Right renal cortex interstitium (tissue), 3 donors: ENCODE measurements at regions not wholly inside any gene's neighbourhood (a gene's known extent, or its start where the extent isn't known, plus 50 kb on each side); places are given as distances from the start of the nearest gene placed in this dataset.
"Not testable (repeated sequence)": the region's sequence is repeated elsewhere in the genome, so short reads cannot be mapped to it uniquely, and the experiment has no call there.

Experiments used
- DNase-seq, 3 donors: peaks; one replicate each; pipeline ENCODE4 v3.0.0-alpha.2; 2013; ENCODE audit warnings: low read depth in 3 of 3, low spot score in 2 of 3

DNA sequence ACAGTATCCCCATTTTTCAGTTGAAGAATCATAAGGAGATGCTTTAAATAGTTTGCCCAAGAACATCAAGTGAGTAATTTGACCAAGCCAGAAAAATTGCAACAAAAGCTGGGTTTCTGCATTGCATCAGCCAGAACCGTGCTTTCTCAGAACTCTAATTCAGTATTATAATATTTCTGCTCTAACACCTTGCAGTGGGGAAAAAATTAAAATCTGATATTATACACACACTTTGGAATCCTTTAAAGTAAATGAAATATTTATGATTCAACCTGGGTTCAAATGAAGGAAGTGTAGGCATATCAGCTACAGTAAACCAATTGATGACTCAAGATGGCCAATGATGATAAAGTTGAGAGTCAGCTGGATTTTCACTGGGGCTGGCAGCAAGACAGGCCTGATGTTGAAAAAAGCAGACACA lies 387.6 kb upstream of the ZFP42 start:
- no peak for DNase-seq

DNA sequence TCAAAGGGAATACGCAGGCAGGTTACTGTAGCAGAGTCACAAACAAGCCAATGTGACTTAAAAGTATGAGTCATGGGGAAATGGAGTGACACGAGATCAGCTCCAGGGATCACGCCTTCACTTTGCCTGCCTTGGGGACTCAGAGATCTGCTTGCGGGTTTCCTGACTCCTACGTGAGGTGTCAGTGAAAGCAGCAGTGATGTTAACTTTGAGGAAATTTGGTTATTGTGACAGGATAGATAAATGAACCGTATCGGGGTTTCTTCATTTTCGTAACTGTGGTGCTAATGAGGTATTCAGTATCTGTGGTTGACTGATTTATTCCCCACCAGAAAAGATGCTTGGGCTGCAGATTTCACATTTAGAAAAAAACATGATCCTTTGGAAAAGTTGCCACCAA lies 383.3 kb upstream of the ZFP42 start:
- DNase-seq: no peak

DNA sequence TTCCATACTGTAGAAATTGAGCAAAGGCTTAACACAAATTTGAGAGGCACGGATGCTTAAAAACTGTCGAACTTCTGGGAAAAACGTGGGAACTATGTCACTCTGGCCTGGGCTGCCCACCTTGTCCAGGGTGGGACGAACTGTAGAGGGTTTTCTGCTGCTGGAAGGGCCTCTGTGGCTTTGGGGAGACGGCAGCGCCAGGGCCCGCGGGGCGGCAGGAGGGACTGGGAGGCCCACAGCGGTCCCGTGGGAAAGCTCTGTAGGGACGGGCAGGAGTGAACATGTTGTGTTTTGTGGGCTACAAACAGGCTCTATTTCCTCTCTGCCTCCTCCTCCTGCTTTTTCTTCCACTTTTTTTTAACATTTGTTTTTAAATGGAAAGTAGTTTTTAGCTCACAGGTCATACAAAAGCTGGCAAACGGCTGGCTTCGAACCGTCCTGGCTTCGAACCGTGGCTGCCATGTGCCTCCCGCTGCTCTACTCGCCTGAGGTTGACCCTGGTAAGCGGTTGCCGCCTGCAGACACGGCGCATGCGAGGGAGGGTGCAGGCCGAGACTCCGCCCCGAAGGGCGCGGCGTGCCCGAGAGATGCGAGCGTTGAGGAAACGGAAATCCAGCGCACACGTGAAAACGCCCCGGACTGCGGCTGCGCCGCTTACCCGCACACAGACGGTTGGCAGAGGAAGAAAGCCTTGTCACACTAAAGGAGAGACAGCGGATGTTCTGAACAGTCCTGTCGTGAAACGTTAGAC lies 382.3 kb upstream of the ZFP42 start:
- DNase-seq: no peak

DNA sequence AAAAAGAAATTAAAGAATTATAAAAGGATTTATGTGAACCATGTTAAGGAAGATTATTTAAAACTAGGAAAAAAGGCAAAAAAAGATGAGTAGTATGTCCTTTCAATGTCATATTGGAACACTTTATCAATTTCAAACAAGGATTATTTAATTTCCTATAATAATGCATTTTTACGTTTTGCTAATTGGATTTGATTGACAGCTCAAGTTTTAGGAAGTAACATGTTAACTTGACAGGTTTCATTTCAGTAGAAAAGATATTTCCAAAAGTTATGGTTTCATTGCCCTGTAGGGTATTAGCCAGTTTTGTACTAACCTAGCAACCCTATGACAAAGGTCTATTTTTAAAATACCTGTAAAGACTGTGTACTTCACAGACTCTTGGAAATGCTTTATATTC lies 379.6 kb upstream of the ZFP42 start:
- DNase-seq: no peak

DNA sequence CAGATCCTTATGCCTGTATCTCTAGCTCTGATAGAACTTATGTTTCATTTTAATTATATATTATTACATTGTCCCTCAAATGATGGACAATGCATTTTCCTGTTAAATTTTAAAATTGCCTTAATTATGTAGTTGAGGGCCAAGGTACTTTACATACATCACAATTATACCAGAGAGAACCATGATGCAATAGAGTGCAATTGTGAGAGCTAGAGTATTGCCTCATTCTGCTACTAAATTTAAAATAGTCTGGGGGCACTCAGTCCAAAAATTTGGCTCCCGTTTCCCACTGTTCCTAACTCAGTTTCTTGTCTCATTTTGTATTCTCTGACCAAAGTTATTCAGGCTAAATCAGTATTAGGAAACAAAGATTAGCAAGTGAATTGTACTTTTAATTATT lies 378.5 kb upstream of the ZFP42 start:
- DNase-seq: no peak

DNA sequence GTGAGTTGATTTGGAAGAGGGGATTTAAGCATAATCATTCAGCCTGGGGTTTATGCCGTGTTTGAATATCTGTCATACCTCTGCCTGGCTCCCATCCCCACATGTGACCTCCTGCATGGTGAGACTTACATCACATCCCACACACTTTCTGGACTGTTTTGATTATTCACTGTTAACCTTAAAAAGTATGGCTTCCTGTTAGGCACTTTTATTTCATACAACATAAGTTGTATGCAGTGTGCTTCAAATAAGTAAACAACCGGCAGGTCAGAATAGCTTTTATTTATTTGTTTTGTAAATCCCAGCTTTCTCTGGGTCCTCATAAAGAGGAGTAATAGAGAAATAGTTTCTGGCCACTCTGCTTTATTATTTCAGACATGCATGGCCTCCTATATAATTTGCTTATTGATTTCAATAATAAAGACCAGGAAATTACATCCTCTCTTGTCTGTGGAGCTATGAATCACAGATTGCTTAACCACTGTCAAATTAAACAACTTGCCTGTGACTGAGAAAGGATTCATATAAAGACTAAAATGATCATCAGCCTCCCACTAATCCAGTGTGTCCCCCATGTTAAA lies 376.8 kb upstream of the ZFP42 start:
- DNase-seq: no peak

DNA sequence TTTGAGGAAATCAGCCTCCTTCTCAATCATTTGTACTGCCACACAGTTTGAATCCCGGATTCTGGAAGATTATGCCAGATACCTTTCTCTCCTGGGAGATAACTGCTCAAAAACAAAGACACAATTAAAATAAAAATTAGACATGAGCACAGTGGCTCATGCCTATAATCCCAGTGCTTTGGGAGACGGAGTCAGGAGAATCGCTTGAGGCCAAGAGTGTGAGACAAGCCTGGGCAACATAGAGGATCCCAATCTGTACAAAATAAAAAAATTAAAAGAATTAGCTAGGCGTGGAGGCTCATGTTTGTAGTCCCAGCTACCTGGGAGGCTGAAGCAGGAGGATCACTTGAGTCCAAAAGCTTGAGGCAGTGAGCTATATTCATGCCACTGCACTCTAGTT lies 376.3 kb upstream of the ZFP42 start:
- DNase-seq: no peak

DNA sequence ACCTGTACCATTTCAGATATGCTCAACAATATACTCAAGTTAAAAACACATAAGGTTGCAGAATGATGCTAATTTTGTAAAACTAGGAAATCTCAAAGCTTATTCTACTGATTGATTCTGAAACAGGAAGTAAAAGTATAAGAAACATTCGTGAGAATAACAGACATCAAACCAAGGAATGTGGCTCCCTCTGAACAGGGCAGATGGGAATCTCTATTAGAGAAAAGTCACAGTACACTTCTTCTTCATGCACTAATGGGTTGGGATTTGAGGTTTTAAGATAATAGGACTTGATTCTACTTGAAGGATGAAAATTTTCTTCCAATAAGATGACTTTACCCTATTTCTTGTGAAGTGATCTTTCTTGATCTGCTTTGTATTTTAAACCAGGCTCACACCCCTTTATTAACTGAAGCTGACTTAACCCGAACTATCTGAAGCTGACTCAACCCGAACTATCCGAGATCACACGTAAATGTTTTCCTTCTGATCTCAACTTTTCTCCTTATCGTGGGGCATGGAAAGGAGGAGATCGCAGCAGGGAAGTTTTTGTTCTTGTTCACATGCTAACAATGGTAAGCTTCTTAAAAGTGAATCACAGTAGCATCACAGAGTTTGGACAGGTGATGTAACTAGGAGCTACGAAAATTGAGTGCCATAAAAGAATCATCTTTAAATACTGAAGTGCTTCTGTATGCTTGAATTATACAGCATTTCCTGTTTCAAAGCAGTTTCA lies 363.1 kb upstream of the ZFP42 start:
- DNase-seq: no peak

DNA sequence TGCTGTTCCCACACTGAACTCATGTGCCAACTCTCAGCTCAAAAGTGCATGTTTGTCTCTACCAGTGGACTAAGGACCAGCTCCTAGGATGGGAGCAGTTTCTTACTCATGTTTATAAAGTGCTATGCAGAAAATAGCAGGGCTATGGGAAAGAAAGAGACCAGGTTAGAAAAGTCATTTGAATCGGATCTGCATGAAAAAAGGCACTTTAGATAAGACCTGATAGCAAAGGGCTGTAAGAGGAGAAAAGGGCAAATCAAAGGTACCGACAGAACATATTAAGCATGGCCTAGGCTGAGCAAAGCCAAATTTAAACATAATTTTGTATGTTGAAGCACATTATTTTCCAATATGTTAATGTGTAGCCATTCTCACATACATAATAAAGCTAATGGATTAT lies 362.3 kb upstream of the ZFP42 start:
- no peak for DNase-seq

DNA sequence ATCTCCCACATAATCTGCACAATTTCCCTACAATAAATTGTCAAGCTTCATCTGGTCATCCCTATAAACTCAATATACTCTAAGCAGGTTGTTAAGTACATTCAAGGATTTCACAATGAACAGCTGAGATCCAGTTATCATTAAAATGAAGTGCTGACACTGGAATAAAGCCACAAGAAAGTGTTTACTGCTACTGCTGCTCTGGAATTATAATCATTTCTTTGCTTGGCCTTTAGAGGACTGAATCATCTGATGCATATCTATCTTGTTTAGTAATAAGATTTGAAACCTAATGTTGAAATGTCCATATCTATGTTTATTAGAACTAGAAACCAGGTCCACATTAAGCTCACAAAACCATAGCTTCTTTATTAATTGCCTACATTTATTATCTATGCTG lies 338.6 kb upstream of the ZFP42 start:
- DNase-seq: no peak

DNA sequence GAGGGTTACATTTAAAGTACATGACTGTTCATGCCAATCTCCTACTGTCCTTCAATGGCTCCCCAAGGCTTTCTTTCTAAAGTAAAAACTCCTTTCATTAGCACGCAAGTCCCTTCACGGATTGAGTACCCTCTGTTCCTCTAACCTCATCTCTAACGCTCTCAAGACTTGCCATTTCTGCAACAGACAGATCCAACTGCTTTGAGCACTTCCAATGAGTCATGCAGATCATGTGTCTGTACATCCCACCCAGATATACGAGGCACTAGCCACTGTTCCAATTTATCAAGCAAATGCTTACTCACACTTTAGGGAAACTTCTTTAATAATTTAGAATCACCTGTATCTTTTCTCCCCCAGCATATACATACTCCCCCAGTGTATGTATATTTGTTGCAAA lies 332.5 kb upstream of the ZFP42 start:
- no peak for DNase-seq

DNA sequence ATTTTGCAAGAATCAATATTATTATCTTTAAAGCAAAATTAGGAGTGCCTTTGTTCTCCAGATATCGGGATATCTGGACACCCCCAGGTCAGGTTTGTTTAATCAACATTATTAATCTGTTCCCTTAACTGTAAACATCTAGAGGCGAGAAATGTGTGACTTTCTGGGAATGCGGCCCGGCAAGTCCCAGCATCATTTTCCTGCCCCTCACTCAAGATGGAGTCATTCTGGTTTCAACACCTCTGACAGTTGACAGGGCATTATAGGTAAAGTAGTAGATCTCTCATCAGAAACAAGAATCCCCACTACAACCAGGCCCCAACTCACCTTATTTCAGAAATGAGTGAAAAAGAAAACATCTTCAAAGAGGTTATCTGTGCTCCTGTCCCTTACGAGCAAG lies 331.6 kb upstream of the ZFP42 start:
- no peak for DNase-seq

DNA sequence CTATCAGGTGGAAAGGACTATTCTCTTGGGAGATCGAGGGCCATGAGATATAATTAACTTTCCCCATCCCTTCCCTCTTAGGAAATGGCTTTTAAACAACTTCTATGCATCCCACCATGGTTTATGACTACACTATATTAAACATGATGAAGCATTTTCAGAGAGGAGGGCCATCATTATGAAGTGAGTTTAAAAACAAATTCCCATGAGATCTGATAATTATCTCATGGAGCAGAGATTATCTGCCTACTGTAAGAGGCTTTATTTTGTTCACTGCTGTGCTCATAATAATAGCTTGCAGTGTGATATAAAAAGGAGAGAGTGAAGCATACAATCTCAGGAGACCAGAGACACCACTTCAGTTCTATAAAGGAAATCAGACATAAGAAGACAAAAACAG lies 330.5 kb upstream of the ZFP42 start:
- no peak for DNase-seq

DNA sequence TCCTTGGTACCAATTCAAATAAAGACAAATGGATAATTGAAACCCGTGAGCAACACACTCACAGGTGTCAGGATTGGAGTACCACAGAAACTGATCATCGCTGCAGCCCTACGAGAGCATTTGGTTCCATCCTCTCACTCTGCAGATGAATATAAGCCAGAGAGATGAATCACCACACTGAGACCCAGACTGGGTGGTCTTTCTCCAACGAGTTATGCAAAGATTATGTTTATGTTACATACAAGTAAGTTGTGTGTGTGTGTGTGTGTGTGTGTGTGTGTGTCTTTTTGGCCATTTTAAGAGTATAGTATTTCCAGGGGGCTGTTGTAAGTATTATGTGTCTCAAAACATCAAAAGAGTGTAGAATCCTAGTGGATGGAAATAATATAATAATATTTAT lies 329.5 kb upstream of the ZFP42 start:
- DNase-seq: no peak

DNA sequence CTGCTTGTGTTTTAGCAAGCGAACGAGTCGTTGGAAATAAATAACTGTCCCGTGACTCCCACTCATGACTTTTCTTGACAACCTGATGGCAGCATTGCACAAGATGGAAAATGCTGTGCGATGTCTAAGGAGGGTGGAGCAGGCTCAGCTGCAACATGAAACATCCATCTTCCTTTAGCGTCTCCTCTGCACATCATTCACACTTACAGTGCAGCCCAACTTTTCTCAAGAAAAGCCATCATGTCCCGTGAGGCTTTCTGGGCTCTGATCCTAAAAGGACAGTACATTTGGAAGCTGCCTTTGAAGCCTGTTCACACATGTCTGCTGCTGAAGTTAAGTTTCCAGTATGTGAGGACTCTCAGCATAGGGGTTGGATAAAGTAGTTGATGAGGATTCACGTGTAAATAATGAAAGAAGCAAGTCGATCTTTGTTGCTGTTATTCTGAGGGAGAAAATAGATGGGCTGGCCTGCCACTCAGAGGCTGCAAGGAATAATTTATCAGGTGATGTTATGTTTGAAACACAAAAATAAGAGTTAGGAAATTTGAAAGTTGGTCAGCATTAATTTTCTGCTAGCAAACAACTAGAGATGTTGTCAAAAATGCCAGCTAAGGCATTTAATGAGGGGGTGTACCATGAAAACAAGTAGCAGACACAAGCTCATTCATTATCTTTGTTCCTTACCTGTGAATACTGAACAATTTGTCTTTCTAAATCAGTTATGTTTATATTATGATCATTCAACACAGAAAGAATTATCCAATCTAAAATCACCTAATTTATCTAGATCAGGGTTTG lies 328.7 kb upstream of the ZFP42 start:
- DNase-seq: peak in 2 of 3 donors; percentile 13

DNA sequence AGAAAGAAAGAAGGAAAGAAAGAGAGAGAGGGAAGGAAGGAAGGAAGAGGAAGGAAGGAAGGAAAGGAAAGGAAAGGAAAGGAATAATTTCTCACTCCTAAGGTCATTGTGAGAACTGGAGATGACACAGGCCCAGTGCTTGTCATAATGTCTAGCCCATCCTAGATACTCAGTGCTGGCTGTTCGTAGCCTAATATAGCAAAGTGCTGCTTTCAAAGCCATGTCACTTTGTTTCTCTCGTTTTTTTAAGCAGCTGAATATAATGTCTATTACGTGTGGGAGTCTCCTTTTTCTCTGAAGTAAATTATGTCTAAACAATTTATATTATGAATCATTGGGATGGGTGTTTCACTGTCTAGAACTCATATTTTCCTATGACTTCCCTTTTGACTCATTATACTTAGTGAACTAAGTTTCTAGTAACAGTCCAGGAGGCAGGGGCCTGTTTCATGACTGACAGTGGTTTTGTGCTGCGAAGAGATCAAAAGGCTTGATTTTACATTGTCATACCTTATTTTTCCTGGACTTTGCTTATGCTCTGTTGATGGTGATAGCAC lies 327.0 kb upstream of the ZFP42 start:
- no peak for DNase-seq

DNA sequence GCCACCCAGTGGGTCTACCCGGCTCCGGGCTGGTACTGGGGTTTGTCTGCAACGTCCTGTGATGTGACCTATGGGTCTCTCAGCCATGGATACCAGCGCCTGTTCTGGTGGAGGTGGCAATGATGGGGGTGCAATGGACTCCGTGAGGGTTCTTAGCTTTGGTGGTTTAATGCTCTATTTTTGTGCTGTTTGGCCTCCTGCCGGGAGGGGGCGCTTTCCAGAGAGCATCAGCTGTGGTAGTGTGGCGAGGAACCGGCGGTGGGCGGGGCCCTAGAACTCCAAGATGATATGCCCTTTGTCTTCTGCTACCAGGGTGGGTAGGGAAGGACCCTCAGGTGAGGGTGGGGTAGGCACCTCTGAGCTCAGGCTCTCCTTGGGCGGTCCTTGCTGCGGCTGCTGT lies 324.1 kb upstream of the ZFP42 start:
- DNase-seq: not testable (repeated sequence)

DNA sequence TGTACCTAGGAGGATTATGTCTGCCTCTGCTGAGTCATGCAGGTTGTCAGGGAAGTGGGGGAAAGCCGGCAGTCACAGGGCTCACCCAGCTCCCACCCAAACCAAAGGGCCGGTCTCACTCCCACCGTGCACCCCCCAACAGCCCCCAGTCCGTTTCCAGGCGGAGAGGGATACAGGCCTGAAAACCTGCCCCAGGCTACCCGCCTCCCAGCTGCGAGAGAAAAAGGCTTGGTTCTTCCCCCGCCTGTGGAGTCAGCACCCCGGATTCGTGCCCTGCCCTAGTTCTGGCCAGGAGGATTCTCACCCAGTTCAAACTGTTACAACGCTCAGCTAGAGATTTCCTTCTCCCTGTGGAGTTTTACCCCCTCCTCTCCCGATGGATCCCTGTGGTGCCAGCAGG lies 323.6 kb upstream of the ZFP42 start:
- not testable (repeated sequence) for DNase-seq

DNA sequence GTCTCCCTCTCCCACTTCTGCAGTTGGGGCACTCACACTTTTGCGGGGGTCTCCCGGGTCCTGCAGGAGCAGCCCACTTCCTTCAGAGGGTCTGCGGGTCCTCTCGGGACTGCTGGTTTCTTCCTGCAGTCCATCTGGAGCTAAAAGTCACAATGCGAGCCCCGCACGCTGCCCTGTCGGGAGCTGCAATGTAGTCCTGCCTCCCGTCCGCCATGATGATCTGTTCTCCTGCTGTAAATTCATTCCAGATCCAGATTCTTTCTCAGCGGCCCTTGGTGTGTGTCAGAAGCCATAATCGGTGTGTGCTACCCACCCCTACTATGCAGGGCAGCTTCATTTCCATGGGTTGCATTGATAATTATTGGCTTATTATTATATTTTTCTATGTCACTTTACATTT lies 323.0 kb upstream of the ZFP42 start:
- not testable (repeated sequence) for DNase-seq

DNA sequence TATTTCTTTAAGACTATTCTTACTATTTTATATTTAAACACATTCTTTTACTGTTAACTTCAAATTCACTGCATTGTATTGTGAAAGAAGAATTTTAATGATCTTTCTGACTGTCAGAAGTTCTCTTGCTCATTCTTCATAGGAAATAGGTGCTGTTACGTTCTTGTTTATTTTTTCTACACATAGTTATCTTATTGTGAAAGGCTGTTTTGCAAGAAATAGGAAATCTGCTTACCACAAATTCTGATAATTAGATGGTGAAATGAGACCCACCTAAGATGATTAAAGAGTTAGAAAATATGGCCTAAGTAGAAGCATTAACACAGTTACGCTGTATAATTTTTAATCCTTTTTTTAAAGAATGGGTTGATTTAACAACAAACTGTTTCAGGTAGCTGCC lies 316.1 kb upstream of the ZFP42 start:
- DNase-seq: no peak

DNA sequence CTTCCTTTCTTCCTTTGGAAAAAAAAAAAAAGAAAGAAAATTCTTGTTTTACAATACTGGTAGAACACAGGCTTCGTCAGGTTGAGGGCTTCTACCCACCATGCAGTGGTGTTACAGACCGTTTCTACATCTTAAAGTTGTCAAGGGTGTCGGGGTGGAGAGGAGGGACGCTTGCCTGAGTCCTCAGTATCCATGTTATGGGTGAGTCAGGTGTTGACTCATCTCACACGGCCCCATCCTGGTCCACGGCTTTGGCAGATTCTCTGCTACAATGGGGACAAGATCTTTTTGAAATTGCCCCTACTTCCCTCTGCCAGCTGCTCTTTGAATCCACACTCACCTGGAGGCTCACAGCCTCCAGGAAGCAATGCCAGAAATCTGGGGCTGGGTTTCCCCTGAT lies 310.3 kb upstream of the ZFP42 start:
- DNase-seq: no peak
